ENCODE measurements at regions not wholly inside any gene's neighbourhood (a gene's known extent, or its start where the extent isn't known, plus 50 kb on each side); places are given as distances from the start of the nearest gene placed in this dataset.

- no peak for TF ChIP-seq EZH2phosphoT487 (IDR thresholded peaks at IDR 0.05; ENCODE audit: low read depth)
- TF ChIP-seq, protein P1, sequence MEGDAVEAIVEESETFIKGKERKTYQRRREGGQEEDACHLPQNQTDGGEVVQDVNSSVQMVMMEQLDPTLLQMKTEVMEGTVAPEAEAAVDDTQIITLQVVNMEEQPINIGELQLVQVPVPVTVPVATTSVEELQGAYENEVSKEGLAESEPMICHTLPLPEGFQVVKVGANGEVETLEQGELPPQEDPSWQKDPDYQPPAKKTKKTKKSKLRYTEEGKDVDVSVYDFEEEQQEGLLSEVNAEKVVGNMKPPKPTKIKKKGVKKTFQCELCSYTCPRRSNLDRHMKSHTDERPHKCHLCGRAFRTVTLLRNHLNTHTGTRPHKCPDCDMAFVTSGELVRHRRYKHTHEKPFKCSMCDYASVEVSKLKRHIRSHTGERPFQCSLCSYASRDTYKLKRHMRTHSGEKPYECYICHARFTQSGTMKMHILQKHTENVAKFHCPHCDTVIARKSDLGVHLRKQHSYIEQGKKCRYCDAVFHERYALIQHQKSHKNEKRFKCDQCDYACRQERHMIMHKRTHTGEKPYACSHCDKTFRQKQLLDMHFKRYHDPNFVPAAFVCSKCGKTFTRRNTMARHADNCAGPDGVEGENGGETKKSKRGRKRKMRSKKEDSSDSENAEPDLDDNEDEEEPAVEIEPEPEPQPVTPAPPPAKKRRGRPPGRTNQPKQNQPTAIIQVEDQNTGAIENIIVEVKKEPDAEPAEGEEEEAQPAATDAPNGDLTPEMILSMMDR (IDR thresholded peaks at IDR 0.05; ENCODE audit: low read depth, low read length) = no peak
- Histone ChIP-seq H3K9me3 (ENCODE audit: insufficient read depth, low read length) (no peaks in the 10 kb centered on the region), H3K4me1 (ENCODE audit: low read length) (no peaks in the 10 kb centered on the region), H3K27ac (ENCODE audit: low read length) (no peak overlapping the region), H3K4me2 (ENCODE audit: low read length) (no peak overlapping the region), H3K4me3 (ENCODE audit: low read length) (no peak overlapping the region), H3K9ac (ENCODE audit: low read length) (no peak overlapping the region), H3K79me2 (ENCODE audit: low read length) (no peaks in the 10 kb centered on the region), H3K27me3 (ENCODE audit: low read depth, low read length) (no peaks in the 10 kb centered on the region), H2AFZ (ENCODE audit: low read depth, low read length) (no peak overlapping the region), H3K36me3 (replicated peaks; ENCODE audit: low read depth, low read length) (no peaks in the 10 kb centered on the region), H4K20me1 (ENCODE audit: insufficient read depth, low read length) (no peaks in the 10 kb centered on the region)
Measured at GRCh38 chr11:96967616-96968015, 577.8 kb downstream of the JRKL start.

- Histone ChIP-seq H3K27me3 (ENCODE audit: low read depth, low read length) (no peaks in the 10 kb centered on the region), H3K4me1 (ENCODE audit: low read length) (no peaks in the 10 kb centered on the region), H3K4me3 (ENCODE audit: low read length) (no peak overlapping the region), H3K36me3 (replicated peaks; ENCODE audit: low read depth, low read length) (no peaks in the 10 kb centered on the region), H2AFZ (ENCODE audit: low read depth, low read length) (no peak overlapping the region), H3K9ac (ENCODE audit: low read length) (no peak overlapping the region), H3K4me2 (ENCODE audit: low read length) (no peak overlapping the region), H3K79me2 (ENCODE audit: low read length) (no peaks in the 10 kb centered on the region), H3K9me3 (ENCODE audit: insufficient read depth, low read length) (no peaks in the 10 kb centered on the region), H3K27ac (ENCODE audit: low read length) (no peak overlapping the region), H4K20me1 (ENCODE audit: insufficient read depth, low read length) (no peaks in the 10 kb centered on the region)
- no peak for TF ChIP-seq EZH2phosphoT487 (IDR thresholded peaks at IDR 0.05; ENCODE audit: low read depth)
- TF ChIP-seq, protein P1 (IDR thresholded peaks at IDR 0.05; ENCODE audit: low read depth, low read length) = no peak
Measured at GRCh38 chr11:96969251-96969650, 579.4 kb downstream of the JRKL start.

DNA sequence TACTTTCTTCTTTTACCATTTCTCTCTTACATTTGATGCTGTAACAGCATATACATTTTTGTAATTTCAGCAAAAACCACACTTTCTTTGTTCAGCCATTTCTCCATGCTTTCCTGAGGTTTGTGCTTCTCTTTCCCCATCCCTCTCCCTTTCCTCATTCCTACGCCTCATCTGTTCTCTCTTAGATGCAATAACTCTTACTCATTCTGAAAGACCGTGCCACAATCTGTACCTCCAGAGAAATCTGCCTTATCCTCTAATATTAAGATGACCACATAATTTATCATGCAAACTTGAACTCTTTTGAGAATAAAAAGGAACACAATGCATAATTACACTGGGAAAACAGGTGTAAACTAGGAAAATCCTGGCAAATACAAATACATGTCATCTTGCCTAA, 588.9 kb downstream of the JRKL start:
- Histone ChIP-seq H3K4me3 (ENCODE audit: low read length) (no peak overlapping the region), H3K27ac (ENCODE audit: low read length) (no peak overlapping the region), H3K9ac (ENCODE audit: low read length) (no peak overlapping the region), H4K20me1 (ENCODE audit: insufficient read depth, low read length) (no peaks in the 10 kb centered on the region), H3K4me2 (ENCODE audit: low read length) (no peak overlapping the region), H2AFZ (ENCODE audit: low read depth, low read length) (no peak overlapping the region), H3K4me1 (ENCODE audit: low read length) (no peaks in the 10 kb centered on the region), H3K9me3 (ENCODE audit: insufficient read depth, low read length) (no peaks in the 10 kb centered on the region), H3K27me3 (ENCODE audit: low read depth, low read length) (no peaks in the 10 kb centered on the region), H3K36me3 (replicated peaks; ENCODE audit: low read depth, low read length) (no peaks in the 10 kb centered on the region), H3K79me2 (ENCODE audit: low read length) (no peaks in the 10 kb centered on the region)
- no peak for TF ChIP-seq EZH2phosphoT487 (IDR thresholded peaks at IDR 0.05; ENCODE audit: low read depth)
- TF ChIP-seq, protein P1 (IDR thresholded peaks at IDR 0.05; ENCODE audit: low read depth, low read length) = no peak

DNA sequence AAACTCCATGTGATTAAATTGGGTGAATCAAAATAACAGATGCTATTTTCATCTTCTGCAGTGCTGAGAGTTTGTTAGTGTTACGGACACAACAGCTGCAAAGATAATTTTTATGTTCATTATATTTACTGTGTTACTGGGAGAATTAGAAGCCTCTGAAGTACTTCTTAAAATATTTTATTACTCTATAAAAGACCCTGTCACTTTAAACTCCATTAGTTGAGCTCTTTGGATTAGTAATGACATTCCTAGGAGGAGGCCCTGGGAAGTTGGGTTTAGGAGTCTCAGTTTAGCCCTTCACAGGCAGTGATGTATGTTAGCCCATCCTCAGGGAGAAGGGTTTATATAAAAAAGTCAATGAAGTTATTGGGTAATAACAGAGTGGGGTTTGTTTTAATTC, 596.7 kb downstream of the JRKL start:
- H3K79me2 ChIP-seq (ENCODE audit: low read length) = no peaks in the 10 kb centered on the region
- no peaks in the 10 kb centered on the region for H3K4me1 ChIP-seq (ENCODE audit: low read length)
- no peak overlapping the region for H2AFZ ChIP-seq (ENCODE audit: low read depth, low read length)
- no peak overlapping the region for H3K4me3 ChIP-seq (ENCODE audit: low read length)
- TF ChIP-seq, protein P1 (IDR thresholded peaks at IDR 0.05; ENCODE audit: low read depth, low read length) = no peak
- TF ChIP-seq EZH2phosphoT487 (IDR thresholded peaks at IDR 0.05; ENCODE audit: low read depth) = no peak
- H3K27me3 ChIP-seq (ENCODE audit: low read depth, low read length) = no peaks in the 10 kb centered on the region
- no peaks in the 10 kb centered on the region for H3K36me3 ChIP-seq (replicated peaks; ENCODE audit: low read depth, low read length)
- H3K27ac ChIP-seq (ENCODE audit: low read length) = no peak overlapping the region
- H3K9ac ChIP-seq (ENCODE audit: low read length) = no peak overlapping the region
- no peaks in the 10 kb centered on the region for H3K9me3 ChIP-seq (ENCODE audit: insufficient read depth, low read length)
- no peaks in the 10 kb centered on the region for H4K20me1 ChIP-seq (ENCODE audit: insufficient read depth, low read length)
- H3K4me2 ChIP-seq (ENCODE audit: low read length) = no peak overlapping the region

All from OCI-LY3 (cell line).